Naive thymus-derived CD8-positive, alpha-beta T cell (primary cell): ENCODE measurements at regions not wholly inside any gene's neighbourhood (a gene's known extent, or its start where the extent isn't known, plus 50 kb on each side); places are given as distances from the start of the nearest gene placed in this dataset.

ENCODE experiments used
- ATAC-seq, 2 donors: fragments of 150-1000 bp; cut with Tn5 transposase in 1 of 2; sonication (Bioruptor Pico), chemical (Tn5 transposase) in 1 of 2; 1 replicate in 1 of 2; 2 replicates in 1 of 2; pipeline ENCODE4 v1.10.0; 2021; ENCODE audit warnings: mild to moderate bottlenecking in 2 of 2, moderate library complexity in 2 of 2
- POLR2A ChIA-PET: fragments of 350-600 bp; sonication (Branson Sonifier 250); formaldehyde crosslinking; loops from one replicate; lab custom pipeline; 2021; ENCODE audit warnings: antibody characterized with exemption; lab: Charles Lee
- DNase-seq, 10 donors: peaks; one replicate each; pipeline versions ENCODE4 v3.0.0 to v3.0.0-alpha.2; 2020 to 2022
- H3K27ac Mint-ChIP-seq, 10 donors: one replicate each; pipeline ENCODE4 v1.8.0; 2020 to 2022; ENCODE audit warnings: mild to moderate bottlenecking in 10 of 10, mixed read lengths in 10 of 10, moderate library complexity in 4 of 10, inconsistent platforms in 1 of 10
- H3K27me3 Mint-ChIP-seq, 5 donors: one replicate each; pipeline ENCODE4 v1.8.0; 2021 to 2022; ENCODE audit warnings: mixed read lengths in 5 of 5
- H3K36me3 Mint-ChIP-seq, 3 donors: one replicate each; pipeline ENCODE4 v1.8.0; 2020 to 2022; ENCODE audit warnings: mixed read lengths in 3 of 3, mild to moderate bottlenecking in 2 of 3, inconsistent platforms in 1 of 3
- H3K4me1 Mint-ChIP-seq, 4 donors: one replicate each; pipeline ENCODE4 v1.8.0; 2021 to 2022; ENCODE audit warnings: mixed read lengths in 4 of 4
- H3K4me3 Mint-ChIP-seq, 10 donors: one replicate each; pipeline ENCODE4 v1.8.0; 2020 to 2022; ENCODE audit warnings: mild to moderate bottlenecking in 10 of 10, mixed read lengths in 10 of 10, moderate library complexity in 6 of 10, inconsistent platforms in 1 of 10
- H3K9me3 Mint-ChIP-seq, 9 donors: one replicate each; pipeline ENCODE4 v1.8.0; 2020 to 2022; ENCODE audit warnings: mixed read lengths in 9 of 9, mild to moderate bottlenecking in 3 of 9, inconsistent platforms in 1 of 9, moderate library complexity in 1 of 9

GRCh38 chr9:78940121-78940855 is 631.5 kb upstream of the TLE4 start:
- DNase-seq (no peak), ATAC-seq (no peak)
- Mint-ChIP-seq H3K27ac (no peak overlapping the region), H3K27me3 (peaks cover 0 to 6% (median 0%) of the 10 kb centered on the region in 5 donors), H3K4me3 (no peak overlapping the region), H3K9me3 (peaks cover 0 to 9% (median 1%) of the 10 kb centered on the region in 9 donors), H3K4me1 (no peaks in the 10 kb centered on the region), H3K36me3 (no peaks in the 10 kb centered on the region)
- POLR2A ChIA-PET = no interaction called here

GRCh38 chr9:78954286-78954685 is 617.5 kb upstream of the TLE4 start:
- Mint-ChIP-seq H3K27me3 (peaks cover 0 to 6% (median 2%) of the 10 kb centered on the region in 5 donors), H3K4me1 (no peaks in the 10 kb centered on the region)
- POLR2A ChIA-PET = no interaction called here

GRCh38 chr9:78958892-78959291 is 612.9 kb upstream of the TLE4 start:
- Mint-ChIP-seq H3K27me3 (peaks cover 0 to 17% (median 1%) of the 10 kb centered on the region in 5 donors), H3K36me3 (peaks cover 0 to 10% (median 0%) of the 10 kb centered on the region in 3 donors), H3K9me3 (peaks cover 6 to 35% (median 14%) of the 10 kb centered on the region in 9 donors), H3K4me1 (no peaks in the 10 kb centered on the region), H3K4me3 (no peak overlapping the region), H3K27ac (no peak overlapping the region)
- POLR2A ChIA-PET = no interaction called here
- DNase-seq (no peak), ATAC-seq (no peak)

More at GRCh38 chr9:78954286-78954685, 617.5 kb upstream of the TLE4 start:
- H3K9me3 Mint-ChIP-seq = peaks cover 3 to 25% (median 11%) of the 10 kb centered on the region in 9 donors
- no peak overlapping the region for H3K4me3 Mint-ChIP-seq
- H3K27ac Mint-ChIP-seq = no peak overlapping the region
- peaks cover 0 to 5% (median 0%) of the 10 kb centered on the region in 3 donors for H3K36me3 Mint-ChIP-seq
- no peak for DNase-seq
- ATAC-seq = no peak

- DNase-seq (no peak), ATAC-seq (no peak)
- H3K27me3 Mint-ChIP-seq = peaks cover 0 to 19% (median 1%) of the 10 kb centered on the region in 5 donors
- peaks cover 6 to 35% (median 14%) of the 10 kb centered on the region in 9 donors for H3K9me3 Mint-ChIP-seq
- peaks cover 0 to 10% (median 0%) of the 10 kb centered on the region in 3 donors for H3K36me3 Mint-ChIP-seq
- H3K27ac Mint-ChIP-seq = no peak overlapping the region
- no peaks in the 10 kb centered on the region for H3K4me1 Mint-ChIP-seq
- POLR2A ChIA-PET = no interaction called here
- H3K4me3 Mint-ChIP-seq = no peak overlapping the region
Observed at GRCh38 chr9:78962156-78962555, 609.6 kb upstream of the TLE4 start.

GRCh38 chr9:78963911-78964310 is 607.9 kb upstream of the TLE4 start:
- H3K9me3 Mint-ChIP-seq = peaks cover 6 to 29% (median 9%) of the 10 kb centered on the region in 9 donors
- H3K27ac Mint-ChIP-seq = no peak overlapping the region
- ATAC-seq (no peak), DNase-seq (no peak)
- peaks cover 0 to 19% (median 1%) of the 10 kb centered on the region in 5 donors for H3K27me3 Mint-ChIP-seq
- no peak overlapping the region for H3K4me3 Mint-ChIP-seq
- H3K36me3 Mint-ChIP-seq = peaks cover 0 to 10% (median 0%) of the 10 kb centered on the region in 3 donors
- no peaks in the 10 kb centered on the region for H3K4me1 Mint-ChIP-seq
- POLR2A ChIA-PET = no interaction called here

- no peak for DNase-seq
- ATAC-seq = no peak
- H3K36me3 Mint-ChIP-seq = no peaks in the 10 kb centered on the region
- H3K9me3 Mint-ChIP-seq = peaks cover 0 to 6% (median 0%) of the 10 kb centered on the region in 9 donors
- no peak overlapping the region for H3K27ac Mint-ChIP-seq
- no peak overlapping the region for H3K4me3 Mint-ChIP-seq
- H3K27me3 Mint-ChIP-seq = peaks cover 0 to 21% (median 0%) of the 10 kb centered on the region in 5 donors
- POLR2A ChIA-PET = no interaction called here
- H3K4me1 Mint-ChIP-seq = no peaks in the 10 kb centered on the region
Observed at GRCh38 chr9:78967596-78968217, 604.1 kb upstream of the TLE4 start.

GRCh38 chr9:78970375-78970774 is 601.4 kb upstream of the TLE4 start:
- peaks cover 0 to 4% (median 0%) of the 10 kb centered on the region in 9 donors for H3K9me3 Mint-ChIP-seq
- DNase-seq = no peak
- H3K27ac Mint-ChIP-seq = no peak overlapping the region
- POLR2A ChIA-PET = no interaction called here
- no peaks in the 10 kb centered on the region for H3K4me1 Mint-ChIP-seq
- ATAC-seq = no peak
- H3K4me3 Mint-ChIP-seq = no peak overlapping the region
- peaks cover 0 to 15% (median 0%) of the 10 kb centered on the region in 5 donors for H3K27me3 Mint-ChIP-seq
- H3K36me3 Mint-ChIP-seq = no peaks in the 10 kb centered on the region

- H3K9me3 Mint-ChIP-seq = peaks cover 0 to 7% (median 0%) of the 10 kb centered on the region in 9 donors
- no peaks in the 10 kb centered on the region for H3K4me1 Mint-ChIP-seq
- POLR2A ChIA-PET = no interaction called here
- no peak overlapping the region for H3K27ac Mint-ChIP-seq
- no peak overlapping the region for H3K4me3 Mint-ChIP-seq
- ATAC-seq = no peak
- no peaks in the 10 kb centered on the region for H3K36me3 Mint-ChIP-seq
- DNase-seq = no peak
- peaks cover 0 to 10% (median 0%) of the 10 kb centered on the region in 5 donors for H3K27me3 Mint-ChIP-seq
Observed at GRCh38 chr9:78971540-78971939, 600.2 kb upstream of the TLE4 start.

- DNase-seq = no peak
- no peak for ATAC-seq
- Mint-ChIP-seq H3K4me3 (no peak overlapping the region), H3K27me3 (peaks cover 0 to 10% (median 0%) of the 10 kb centered on the region in 5 donors), H3K36me3 (no peaks in the 10 kb centered on the region), H3K27ac (no peak overlapping the region), H3K9me3 (peaks cover 0 to 7% (median 0%) of the 10 kb centered on the region in 9 donors), H3K4me1 (no peaks in the 10 kb centered on the region)
- POLR2A ChIA-PET = no interaction called here
Observed at GRCh38 chr9:78972303-78972999, 599.3 kb upstream of the TLE4 start.

GRCh38 chr9:78973907-78974306 is 597.9 kb upstream of the TLE4 start:
- no peak overlapping the region for H3K4me3 Mint-ChIP-seq
- ATAC-seq (no peak), DNase-seq (no peak)
- peaks cover 0 to 10% (median 0%) of the 10 kb centered on the region in 5 donors for H3K27me3 Mint-ChIP-seq
- no peaks in the 10 kb centered on the region for H3K4me1 Mint-ChIP-seq
- peaks cover 0 to 7% (median 0%) of the 10 kb centered on the region in 9 donors for H3K9me3 Mint-ChIP-seq
- POLR2A ChIA-PET = no interaction called here
- H3K36me3 Mint-ChIP-seq = no peaks in the 10 kb centered on the region
- H3K27ac Mint-ChIP-seq = no peak overlapping the region

GRCh38 chr9:78982849-78983248 is 588.9 kb upstream of the TLE4 start:
- no peak for ATAC-seq
- no peak for DNase-seq

GRCh38 chr9:78985084-78985738 is 586.6 kb upstream of the TLE4 start:
- Mint-ChIP-seq H3K27me3 (no peaks in the 10 kb centered on the region), H3K9me3 (peaks cover 0 to 6% (median 0%) of the 10 kb centered on the region in 9 donors), H3K36me3 (no peaks in the 10 kb centered on the region), H3K27ac (no peak overlapping the region), H3K4me3 (no peak overlapping the region), H3K4me1 (no peaks in the 10 kb centered on the region)
- POLR2A ChIA-PET = no interaction called here
- ATAC-seq = no peak
- DNase-seq = no peak

More at GRCh38 chr9:78982849-78983248, 588.9 kb upstream of the TLE4 start:
- H3K4me3 Mint-ChIP-seq = no peak overlapping the region
- no peak overlapping the region for H3K27ac Mint-ChIP-seq
- no peaks in the 10 kb centered on the region for H3K9me3 Mint-ChIP-seq
- H3K4me1 Mint-ChIP-seq = no peaks in the 10 kb centered on the region
- no peaks in the 10 kb centered on the region for H3K36me3 Mint-ChIP-seq
- H3K27me3 Mint-ChIP-seq = no peaks in the 10 kb centered on the region
- POLR2A ChIA-PET = no interaction called here
